AG10803 (cell line): ENCODE measurements at regions not wholly inside any gene's neighbourhood (a gene's known extent, or its start where the extent isn't known, plus 50 kb on each side); places are given as distances from the start of the nearest gene placed in this dataset.

Experiments
- DNase-seq: peaks from one replicate; pipeline ENCODE4 v3.0.0; 2010; ENCODE audit warnings: low read depth
- H3K4me3 ChIP-seq: 2 replicates; pipeline ENCODE4 v1.5.1; 2011; ENCODE audit warnings: mild to moderate bottlenecking, low read length, control low read depth
- CTCF ChIP-seq: conservative IDR thresholded peaks from 2 replicates; pipeline ENCODE4 v1.5.1; 2011; ENCODE audit warnings: mild to moderate bottlenecking, low read length, control low read depth, inconsistent platforms

- no peak for TF ChIP-seq CTCF
- no peak overlapping the region for H3K4me3 ChIP-seq
- no peak for DNase-seq
These were observed 370.7 kb upstream of the IRX2 start for GRCh38 chr5:3122216-3122615.

GRCh38 chr5:3121813-3122212 lies 370.3 kb upstream of the IRX2 start:
- no peak overlapping the region for H3K4me3 ChIP-seq
- TF ChIP-seq CTCF, result no peak
- DNase-seq, result no peak

DNA sequence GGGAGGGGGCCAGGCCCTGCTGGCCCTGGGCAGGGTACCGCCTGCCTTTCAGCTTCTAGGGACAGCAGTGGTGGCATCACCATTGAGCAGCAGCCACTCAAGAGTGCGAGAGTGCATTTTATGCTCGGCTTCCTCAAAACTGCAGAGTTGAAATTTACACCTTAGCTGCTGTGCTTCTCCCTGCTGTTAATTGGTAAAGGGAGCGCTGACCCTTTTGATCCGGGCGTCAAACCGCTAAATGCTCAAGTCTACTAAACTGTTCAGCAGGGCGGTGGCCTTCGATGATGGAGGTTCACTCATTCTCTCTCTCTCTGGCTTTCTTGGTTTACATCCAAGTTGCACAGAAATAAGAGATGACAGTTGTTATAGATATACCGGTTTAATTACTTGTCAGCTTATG lies 368.6 kb upstream of the IRX2 start:
- no peak for TF ChIP-seq CTCF
- no peak for DNase-seq
- H3K4me3 ChIP-seq, result no peak overlapping the region

DNA sequence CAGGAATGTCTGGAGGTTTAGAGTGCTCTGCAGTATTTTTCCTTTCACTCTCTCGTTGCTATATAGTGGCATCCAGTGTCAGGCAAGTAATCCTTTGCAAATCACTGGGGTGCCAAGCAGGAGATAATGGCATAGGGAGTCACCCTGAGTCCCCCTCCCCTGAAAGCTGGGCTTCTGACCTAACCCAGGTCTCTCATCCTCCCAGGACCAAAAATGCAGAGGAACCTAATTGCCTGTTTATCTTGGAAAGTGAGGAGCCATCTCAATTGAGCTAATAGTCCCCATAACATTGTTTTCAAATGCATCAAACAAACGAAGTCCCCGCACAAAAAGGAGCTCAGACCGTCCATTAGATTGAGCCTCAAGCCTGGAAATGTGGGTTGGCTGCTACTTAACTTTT lies 368.0 kb upstream of the IRX2 start:
- no peak for TF ChIP-seq CTCF
- DNase-seq, result no peak
- H3K4me3 ChIP-seq, result no peak overlapping the region

DNA sequence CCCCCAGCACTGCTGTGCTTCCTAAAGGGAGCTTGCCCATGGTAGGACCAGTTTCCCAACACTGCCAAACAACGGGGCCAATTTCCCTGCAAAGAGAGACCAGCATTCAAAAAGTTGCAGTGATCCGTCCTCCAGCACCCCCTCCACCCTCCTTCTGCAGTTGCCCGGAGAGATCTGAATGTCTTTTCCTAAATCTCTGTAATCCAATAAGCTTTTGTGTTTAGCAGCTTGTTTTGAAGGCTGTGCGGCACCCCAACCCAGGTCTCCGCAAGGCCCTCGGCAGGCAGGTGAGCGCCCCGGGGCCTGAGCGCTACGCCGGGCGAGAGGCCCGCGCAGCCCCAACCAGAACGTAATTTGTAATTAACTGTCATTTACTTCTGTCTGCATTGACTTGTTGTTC lies 366.9 kb upstream of the IRX2 start:
- no peak overlapping the region for H3K4me3 ChIP-seq
- TF ChIP-seq CTCF, result no peak
- no peak for DNase-seq

GRCh38 chr5:3116366-3116765 lies 364.9 kb upstream of the IRX2 start:
- no peak for DNase-seq
- no peak for TF ChIP-seq CTCF
- H3K4me3 ChIP-seq, result no peak overlapping the region

- no peak for TF ChIP-seq CTCF
These were observed 363.0 kb upstream of the IRX2 start for GRCh38 chr5:3114467-3114866.

More at GRCh38 chr5:3114467-3114866, 363.0 kb upstream of the IRX2 start:
- no peak overlapping the region for H3K4me3 ChIP-seq
- DNase-seq, result no peak
